ENCODE measurements at regions not wholly inside any gene's neighbourhood (a gene's known extent, or its start where the extent isn't known, plus 50 kb on each side); places are given as distances from the start of the nearest gene placed in this dataset.

- DNase-seq: no peak
- peaks cover 2% of the 10 kb centered on the region for H3K4me1 Mint-ChIP-seq
- H3K27ac Mint-ChIP-seq: no peak overlapping the region
- no peak overlapping the region for H3K4me3 Mint-ChIP-seq
- H3K36me3 Mint-ChIP-seq: no peaks in the 10 kb centered on the region
- H3K27me3 Mint-ChIP-seq: peaks cover 6% of the 10 kb centered on the region
- CTCF ChIA-PET: no interaction called here
- no peaks in the 10 kb centered on the region for H3K9me3 Mint-ChIP-seq
These were observed 153.0 kb upstream of the DPYD start for GRCh38 chr1:98073823-98074222.

- H3K9me3 Mint-ChIP-seq: no peaks in the 10 kb centered on the region
- CTCF ChIA-PET: no interaction called here
These were observed 152.3 kb upstream of the DPYD start for GRCh38 chr1:98073106-98073505.

GRCh38 chr1:98072047-98072446, 151.2 kb upstream of the DPYD start:
- Mint-ChIP-seq H3K27ac (no peak overlapping the region), H3K36me3 (no peaks in the 10 kb centered on the region), H3K4me3 (no peak overlapping the region), H3K27me3 (peaks cover 8% of the 10 kb centered on the region), H3K9me3 (no peaks in the 10 kb centered on the region), H3K4me1 (peaks cover 2% of the 10 kb centered on the region)
- CTCF ChIA-PET: no interaction called here
- no peak for DNase-seq

More at GRCh38 chr1:98073106-98073505, 152.3 kb upstream of the DPYD start:
- Mint-ChIP-seq H3K27ac (no peak overlapping the region), H3K4me3 (no peak overlapping the region), H3K36me3 (no peaks in the 10 kb centered on the region), H3K4me1 (peaks cover 2% of the 10 kb centered on the region), H3K27me3 (peaks cover 6% of the 10 kb centered on the region)
- no peak for DNase-seq

GRCh38 chr1:98068016-98068415, 147.2 kb upstream of the DPYD start:
- H3K27me3 Mint-ChIP-seq: peaks cover 14% of the 10 kb centered on the region
- CTCF ChIA-PET: no interaction called here
- DNase-seq: no peak
- no peak overlapping the region for H3K4me3 Mint-ChIP-seq
- no peak overlapping the region for H3K27ac Mint-ChIP-seq
- H3K4me1 Mint-ChIP-seq: no peaks in the 10 kb centered on the region
- H3K36me3 Mint-ChIP-seq: no peaks in the 10 kb centered on the region
- H3K9me3 Mint-ChIP-seq: no peaks in the 10 kb centered on the region

- Mint-ChIP-seq H3K27me3 (peaks cover 14% of the 10 kb centered on the region), H3K27ac (no peak overlapping the region), H3K9me3 (no peaks in the 10 kb centered on the region), H3K4me3 (no peak overlapping the region), H3K36me3 (no peaks in the 10 kb centered on the region), H3K4me1 (no peaks in the 10 kb centered on the region)
- no peak for DNase-seq
- CTCF ChIA-PET: interaction anchor here (1.0 kb wide), 1 partner anchor 13 kb away, joined by 4 read pairs; no protein-coding TSS in a partner anchor
These were observed 146.1 kb upstream of the DPYD start for GRCh38 chr1:98066911-98067310.

- Mint-ChIP-seq H3K27ac (no peak overlapping the region), H3K9me3 (no peaks in the 10 kb centered on the region), H3K4me1 (peaks cover under 1% of the 10 kb centered on the region), H3K4me3 (no peak overlapping the region), H3K36me3 (no peaks in the 10 kb centered on the region), H3K27me3 (peaks cover 29% of the 10 kb centered on the region)
- CTCF ChIA-PET: no interaction called here
- no peak for DNase-seq
These were observed 138.8 kb upstream of the DPYD start for GRCh38 chr1:98059620-98060019.

GRCh38 chr1:98058676-98059075, 137.8 kb upstream of the DPYD start:
- peaks cover 4% of the 10 kb centered on the region for H3K4me1 Mint-ChIP-seq
- no peak overlapping the region for H3K27ac Mint-ChIP-seq
- no peaks in the 10 kb centered on the region for H3K36me3 Mint-ChIP-seq
- no peak overlapping the region for H3K4me3 Mint-ChIP-seq
- no peak for DNase-seq
- CTCF ChIA-PET: no interaction called here
- no peaks in the 10 kb centered on the region for H3K9me3 Mint-ChIP-seq
- H3K27me3 Mint-ChIP-seq: peaks cover 38% of the 10 kb centered on the region

- H3K27me3 Mint-ChIP-seq: peaks cover 49% of the 10 kb centered on the region
- CTCF ChIA-PET: no interaction called here
- no peak for DNase-seq
- no peak overlapping the region for H3K27ac Mint-ChIP-seq
- no peak overlapping the region for H3K4me3 Mint-ChIP-seq
- H3K9me3 Mint-ChIP-seq: no peaks in the 10 kb centered on the region
- H3K36me3 Mint-ChIP-seq: peaks cover 2% of the 10 kb centered on the region
- peaks cover 12% of the 10 kb centered on the region for H3K4me1 Mint-ChIP-seq
These were observed 136.5 kb upstream of the DPYD start for GRCh38 chr1:98057236-98057910.

GRCh38 chr1:98056781-98057180, 135.9 kb upstream of the DPYD start:
- H3K27me3 Mint-ChIP-seq: peaks cover 49% of the 10 kb centered on the region
- no peak for DNase-seq
- no peak overlapping the region for H3K4me3 Mint-ChIP-seq
- H3K9me3 Mint-ChIP-seq: no peaks in the 10 kb centered on the region
- H3K36me3 Mint-ChIP-seq: peaks cover 2% of the 10 kb centered on the region
- CTCF ChIA-PET: no interaction called here
- H3K4me1 Mint-ChIP-seq: peaks cover 12% of the 10 kb centered on the region
- H3K27ac Mint-ChIP-seq: no peak overlapping the region

- no peak overlapping the region for H3K4me3 Mint-ChIP-seq
- peaks cover 2% of the 10 kb centered on the region for H3K36me3 Mint-ChIP-seq
- H3K9me3 Mint-ChIP-seq: no peaks in the 10 kb centered on the region
- CTCF ChIA-PET: interaction anchor here (1.0 to 1.3 kb wide), 2 partner anchors 413 to 1091 kb away, joined by 3 to 4 read pairs; no protein-coding TSS in a partner anchor
- no peak for DNase-seq
- H3K4me1 Mint-ChIP-seq: peaks cover 12% of the 10 kb centered on the region
- peaks cover 50% of the 10 kb centered on the region for H3K27me3 Mint-ChIP-seq
- H3K27ac Mint-ChIP-seq: no peak overlapping the region
These were observed 134.6 kb upstream of the DPYD start for GRCh38 chr1:98055457-98055856.

- Mint-ChIP-seq H3K4me3 (no peak overlapping the region), H3K27me3 (peaks cover 55% of the 10 kb centered on the region), H3K4me1 (peaks cover 12% of the 10 kb centered on the region), H3K27ac (no peak overlapping the region), H3K36me3 (peaks cover 2% of the 10 kb centered on the region), H3K9me3 (no peaks in the 10 kb centered on the region)
- no peak for DNase-seq
- CTCF ChIA-PET: interaction anchor here (1.0 to 1.3 kb wide), 2 partner anchors 414 to 1091 kb away, joined by 3 read pairs; no protein-coding TSS in a partner anchor
These were observed 134.0 kb upstream of the DPYD start for GRCh38 chr1:98054786-98055185.

GRCh38 chr1:98054367-98054701, 133.5 kb upstream of the DPYD start:
- no peaks in the 10 kb centered on the region for H3K9me3 Mint-ChIP-seq
- peak overlapping the region; percentile 13 for H3K4me3 Mint-ChIP-seq
- DNase-seq: no peak
- H3K4me1 Mint-ChIP-seq: peaks cover 16% of the 10 kb centered on the region
- peaks cover 59% of the 10 kb centered on the region for H3K27me3 Mint-ChIP-seq
- H3K36me3 Mint-ChIP-seq: peaks cover 2% of the 10 kb centered on the region
- H3K27ac Mint-ChIP-seq: no peak overlapping the region
- CTCF ChIA-PET: interaction anchor here (1.0 to 1.7 kb wide), 7 partner anchors 10 to 1091 kb away, joined by 3 to 8 read pairs (median 4); no protein-coding TSS in a partner anchor

GRCh38 chr1:98053471-98054366, 132.9 kb upstream of the DPYD start:
- peak; percentile 62 for DNase-seq
- Mint-ChIP-seq H3K9me3 (no peaks in the 10 kb centered on the region), H3K27me3 (peaks cover 65% of the 10 kb centered on the region), H3K36me3 (peaks cover 2% of the 10 kb centered on the region), H3K4me3 (peak overlapping the region; percentile 50), H3K27ac (no peak overlapping the region), H3K4me1 (peaks cover 20% of the 10 kb centered on the region)
- CTCF ChIA-PET: interaction anchor here (0.7 to 1.7 kb wide), 12 partner anchors 9 to 1090 kb away, joined by 3 to 8 read pairs (median 4); no protein-coding TSS in a partner anchor

- peaks cover 30% of the 10 kb centered on the region for H3K4me1 Mint-ChIP-seq
- H3K4me3 Mint-ChIP-seq: no peak overlapping the region
These were observed 130.3 kb upstream of the DPYD start for GRCh38 chr1:98051065-98051675.

More at GRCh38 chr1:98051065-98051675, 130.3 kb upstream of the DPYD start:
- Mint-ChIP-seq H3K27me3 (peaks cover 71% of the 10 kb centered on the region), H3K27ac (no peak overlapping the region), H3K9me3 (no peaks in the 10 kb centered on the region), H3K36me3 (peaks cover 2% of the 10 kb centered on the region)
- CTCF ChIA-PET: interaction anchor here (1.1 to 2.0 kb wide), 6 partner anchors 8 to 1086 kb away, joined by 3 to 7 read pairs (median 5); no protein-coding TSS in a partner anchor
- DNase-seq: peak; percentile 82
